Prostate gland (tissue), 2 donors: ENCODE measurements at regions not wholly inside any gene's neighbourhood (a gene's known extent, or its start where the extent isn't known, plus 50 kb on each side); places are given as distances from the start of the nearest gene placed in this dataset.

Experiments used
- POLR2A ChIP-seq: fragments of 450-650 bp; IDR thresholded peaks from one replicate; pipeline ENCODE4 v1.6.1; 2016; ENCODE audit warnings: antibody characterized with exemption, mild to moderate bottlenecking
- TF ChIP-seq, protein P1 (sequence below), 4 experiments: fragments of 200-600 bp in 2 of 4; fragments of 450-650 bp in 2 of 4; sonication (generic) in 2 of 4; IDR thresholded peaks; 1 replicate in 3 of 4; 2 replicates in 1 of 4; pipeline ENCODE4 v1.5.1; 2016 to 2019; ENCODE audit warnings: antibody characterized with exemption in 4 of 4, mild to moderate bottlenecking in 2 of 4, moderate library complexity in 2 of 4

DNA sequence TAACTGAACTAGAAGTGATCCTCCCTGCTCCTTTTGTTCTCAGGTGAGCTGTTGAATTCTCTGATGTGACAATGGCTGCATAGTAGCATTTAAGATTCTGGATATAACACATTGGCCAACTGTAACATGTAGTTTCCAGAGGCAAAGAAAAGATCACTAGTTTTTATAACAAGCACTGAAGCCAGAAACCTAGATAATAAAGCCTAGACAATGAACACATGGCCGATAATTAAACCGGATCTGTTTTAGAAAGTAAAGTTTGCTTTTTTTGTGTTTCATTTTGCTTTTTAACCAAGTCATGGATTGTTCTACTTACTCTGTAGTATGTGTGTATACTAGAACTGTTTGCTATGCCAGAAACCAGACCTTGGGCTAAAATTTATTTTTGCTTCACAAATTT is 225.5 kb upstream of the KLHL1 start:
- no peak for TF ChIP-seq POLR2A
- TF ChIP-seq, protein P1, sequence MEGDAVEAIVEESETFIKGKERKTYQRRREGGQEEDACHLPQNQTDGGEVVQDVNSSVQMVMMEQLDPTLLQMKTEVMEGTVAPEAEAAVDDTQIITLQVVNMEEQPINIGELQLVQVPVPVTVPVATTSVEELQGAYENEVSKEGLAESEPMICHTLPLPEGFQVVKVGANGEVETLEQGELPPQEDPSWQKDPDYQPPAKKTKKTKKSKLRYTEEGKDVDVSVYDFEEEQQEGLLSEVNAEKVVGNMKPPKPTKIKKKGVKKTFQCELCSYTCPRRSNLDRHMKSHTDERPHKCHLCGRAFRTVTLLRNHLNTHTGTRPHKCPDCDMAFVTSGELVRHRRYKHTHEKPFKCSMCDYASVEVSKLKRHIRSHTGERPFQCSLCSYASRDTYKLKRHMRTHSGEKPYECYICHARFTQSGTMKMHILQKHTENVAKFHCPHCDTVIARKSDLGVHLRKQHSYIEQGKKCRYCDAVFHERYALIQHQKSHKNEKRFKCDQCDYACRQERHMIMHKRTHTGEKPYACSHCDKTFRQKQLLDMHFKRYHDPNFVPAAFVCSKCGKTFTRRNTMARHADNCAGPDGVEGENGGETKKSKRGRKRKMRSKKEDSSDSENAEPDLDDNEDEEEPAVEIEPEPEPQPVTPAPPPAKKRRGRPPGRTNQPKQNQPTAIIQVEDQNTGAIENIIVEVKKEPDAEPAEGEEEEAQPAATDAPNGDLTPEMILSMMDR (IDR thresholded peaks at IDR 0.05) = no peak
